Right renal pelvis (tissue), 4 donors: ENCODE measurements at regions not wholly inside any gene's neighbourhood (a gene's known extent, or its start where the extent isn't known, plus 50 kb on each side); places are given as distances from the start of the nearest gene placed in this dataset.
"Not testable (repeated sequence)": the region's sequence is repeated elsewhere in the genome, so short reads cannot be mapped to it uniquely, and the experiment has no call there.

Experiments used
- DNase-seq, 4 donors: peaks; one replicate each; pipeline ENCODE4 v3.0.0-alpha.2; 2013; ENCODE audit warnings: low read depth in 4 of 4, low spot score in 3 of 4, missing footprints in 1 of 4

DNA sequence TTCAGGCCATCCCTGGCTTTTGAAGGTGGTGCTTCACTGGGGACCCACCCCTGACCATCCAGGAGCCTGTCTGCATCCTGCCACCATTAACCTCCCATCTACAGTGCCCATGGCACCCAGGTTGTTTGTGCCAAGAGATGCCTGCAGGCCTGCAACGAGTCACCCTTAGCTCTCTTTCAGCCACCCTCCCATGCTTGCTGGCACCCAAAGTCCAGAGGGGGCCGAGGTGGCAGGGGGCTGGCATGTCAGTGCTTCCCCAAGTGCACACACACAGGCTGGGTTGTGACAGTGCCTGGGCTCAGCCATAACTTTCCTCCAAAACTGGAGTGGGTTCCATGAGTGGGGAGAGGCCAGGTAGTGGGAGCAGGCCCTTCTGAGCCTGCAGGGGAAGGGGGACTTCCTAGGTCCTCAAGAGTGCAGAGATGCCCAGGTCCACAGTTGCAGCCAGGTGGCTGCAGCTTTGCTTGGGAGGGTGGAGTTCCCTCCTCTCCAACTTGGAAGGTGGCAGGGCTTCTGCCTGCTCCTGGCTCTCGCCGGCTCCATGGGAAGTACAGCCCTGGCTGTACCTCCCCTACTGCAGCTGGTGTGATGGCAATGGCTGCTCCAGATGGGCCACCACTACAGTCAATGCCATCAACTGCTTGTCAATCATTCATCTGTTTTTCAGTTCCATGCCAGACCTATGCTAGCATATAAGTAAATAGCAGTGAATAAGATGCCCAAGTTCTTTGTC, 235.9 kb upstream of the GIMD1 start:
- no peak for DNase-seq

DNA sequence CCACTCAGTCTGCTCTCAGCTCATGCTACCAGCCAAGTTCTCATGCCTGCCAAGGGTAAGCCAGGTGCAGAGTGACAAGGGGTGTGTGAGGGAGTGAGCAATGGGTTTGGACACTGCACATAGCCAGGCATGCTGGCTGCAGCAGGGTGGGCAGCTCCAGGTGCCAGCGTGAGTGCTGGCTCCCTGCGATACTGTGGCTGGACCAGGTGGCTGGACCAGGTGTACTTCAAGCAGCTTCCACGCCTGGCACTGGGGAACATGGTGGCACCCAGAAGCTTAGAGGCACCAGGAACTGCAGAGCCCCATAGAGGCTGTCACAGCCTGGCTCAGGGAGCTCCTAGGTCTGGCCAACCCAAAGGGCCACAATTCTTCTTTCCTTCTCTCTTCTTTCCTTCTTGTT, 234.9 kb upstream of the GIMD1 start:
- no peak for DNase-seq

DNA sequence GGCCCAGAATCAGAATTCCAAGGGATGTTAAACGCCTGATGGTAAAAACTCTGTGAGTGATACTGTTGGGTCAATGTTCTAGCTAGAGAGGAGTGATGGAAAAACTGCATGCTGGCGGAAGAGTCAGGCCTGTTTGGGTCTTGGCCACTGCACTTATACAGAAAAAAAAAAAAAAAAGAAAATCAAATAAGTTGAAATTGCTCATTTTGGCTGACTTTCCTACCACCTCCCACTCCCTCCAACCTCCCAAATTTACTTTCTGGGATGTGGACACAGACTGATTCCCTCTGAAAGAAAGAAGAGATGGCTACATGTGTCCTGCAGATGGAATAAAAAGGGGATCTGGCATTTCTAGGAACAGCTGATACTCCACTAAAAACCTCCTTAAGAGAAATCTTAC, 234.1 kb upstream of the GIMD1 start:
- no peak for DNase-seq

DNA sequence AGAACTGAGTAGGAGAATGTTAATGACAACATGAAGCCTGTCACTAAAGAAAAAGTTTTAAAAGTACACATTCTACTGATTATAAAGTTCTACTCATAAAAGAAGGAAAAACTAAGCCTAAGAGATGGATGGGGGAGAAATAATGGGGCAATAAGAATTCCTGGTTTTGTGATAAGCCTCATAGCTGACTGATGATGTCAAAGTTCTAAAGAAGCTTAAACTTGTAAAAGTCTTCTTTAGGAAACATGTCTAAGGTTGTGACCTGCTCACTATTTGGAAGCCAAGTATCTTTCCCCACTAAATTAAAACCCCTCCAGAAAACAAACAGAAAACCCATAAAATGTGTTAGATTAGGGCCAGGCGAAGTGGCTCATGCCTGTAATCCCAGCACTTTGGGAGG, 232.9 kb upstream of the GIMD1 start:
- DNase-seq = no peak

DNA sequence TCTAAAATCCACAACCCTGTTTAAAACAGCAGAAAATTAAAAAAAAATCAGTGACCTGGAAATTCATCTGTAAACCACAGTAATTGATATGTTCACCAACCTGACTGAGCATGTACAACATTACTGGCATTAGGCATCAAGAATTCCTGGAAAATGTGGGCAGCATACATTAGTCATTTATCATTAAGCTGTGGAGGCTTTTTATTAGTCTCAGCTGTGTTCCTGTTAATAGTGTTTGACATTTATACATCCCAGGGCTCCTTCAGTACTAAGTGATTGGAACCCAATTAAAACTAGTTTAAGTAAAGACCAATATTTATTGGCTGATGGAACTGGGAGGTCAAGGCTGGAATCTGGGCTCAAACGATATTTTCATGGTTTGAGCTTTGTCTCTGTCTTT, 227.3 kb upstream of the GIMD1 start:
- no peak for DNase-seq

DNA sequence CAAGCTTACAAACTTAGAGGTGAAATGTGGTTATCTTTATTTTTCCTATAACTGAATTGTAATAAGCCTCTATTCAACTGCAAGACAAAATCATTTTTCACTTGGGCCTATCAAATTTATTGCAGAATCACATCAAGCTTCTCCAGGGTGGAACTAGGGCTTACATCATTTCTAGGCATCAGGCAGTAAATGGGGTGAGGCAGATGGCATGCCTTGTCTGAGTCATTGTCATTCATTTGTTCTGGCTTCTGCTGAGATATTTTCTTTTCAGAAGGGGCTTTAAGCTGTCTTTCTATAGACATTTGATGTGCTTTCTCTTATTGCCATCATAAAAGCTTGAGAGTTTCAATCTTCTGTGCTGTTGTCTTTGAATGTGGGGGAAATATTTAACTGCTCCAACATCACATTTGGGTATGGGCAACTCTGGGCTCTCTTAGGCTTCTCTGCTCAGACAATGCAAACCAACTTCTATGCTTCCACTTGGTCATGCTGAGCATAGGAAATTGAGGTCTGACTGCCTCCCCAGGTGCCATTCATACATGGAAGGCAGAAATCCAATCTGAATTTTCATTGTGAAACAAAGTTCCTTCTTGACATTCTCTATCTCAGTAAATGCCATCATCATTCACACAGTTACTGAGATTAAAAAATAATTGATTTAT, 225.8 kb upstream of the GIMD1 start:
- no peak for DNase-seq

DNA sequence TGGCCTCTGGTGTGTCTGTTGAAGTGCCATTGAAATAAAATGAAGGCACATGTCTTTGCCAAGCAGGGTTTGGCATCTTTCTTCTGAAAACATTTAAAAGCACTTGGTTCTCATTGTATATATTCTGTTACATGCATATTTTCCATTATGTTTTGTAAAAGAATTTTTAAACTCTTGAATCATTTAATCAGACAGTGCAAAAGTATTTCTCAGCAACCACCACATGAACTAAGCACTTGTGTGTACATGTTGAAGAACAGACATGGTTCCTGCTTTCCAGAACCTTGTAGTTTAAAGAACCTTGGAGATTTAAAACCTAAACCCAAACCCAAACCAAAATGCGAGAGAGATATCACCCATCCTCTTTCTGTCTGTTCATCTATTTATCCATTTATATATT, 220.3 kb upstream of the GIMD1 start:
- DNase-seq = no peak

DNA sequence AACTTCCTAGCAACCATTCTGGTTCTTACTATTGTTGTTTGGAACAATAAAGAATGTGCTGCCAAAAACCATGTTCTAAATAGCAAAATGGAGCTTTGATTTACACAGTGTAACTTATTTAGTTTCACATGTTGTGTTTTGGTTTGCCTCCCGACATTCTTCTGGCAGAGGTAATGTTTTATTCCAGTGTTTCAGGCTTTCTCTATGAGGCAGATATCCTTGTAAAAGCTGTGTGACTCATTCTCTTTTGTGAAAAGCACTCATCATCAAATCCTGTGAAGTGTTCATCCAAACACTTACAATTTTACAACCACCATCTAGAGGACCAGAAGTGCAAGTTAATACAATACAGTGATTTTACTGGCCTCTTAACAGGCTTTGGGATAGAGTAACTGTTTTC, 219.0 kb upstream of the GIMD1 start:
- DNase-seq = no peak

DNA sequence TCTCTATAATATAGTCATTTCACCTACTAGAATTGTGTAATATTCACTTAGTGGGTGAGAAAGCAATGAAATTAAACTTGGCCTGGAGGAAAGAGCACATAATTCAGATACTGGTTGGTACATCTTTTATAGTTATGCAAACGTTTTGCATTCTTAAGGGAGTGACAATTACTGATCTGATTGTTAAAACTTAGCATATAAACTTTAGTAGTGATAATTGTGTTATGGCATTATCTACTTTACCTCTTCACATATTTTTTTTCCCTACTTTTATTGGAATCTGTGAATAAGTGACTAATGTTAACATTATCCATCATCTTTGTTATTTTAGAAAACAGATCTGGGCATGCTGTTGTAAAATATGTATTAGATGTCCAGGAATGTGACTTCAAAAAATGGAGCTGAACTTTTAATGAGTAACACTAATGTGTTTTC, 217.4 kb upstream of the GIMD1 start:
- no peak for DNase-seq

DNA sequence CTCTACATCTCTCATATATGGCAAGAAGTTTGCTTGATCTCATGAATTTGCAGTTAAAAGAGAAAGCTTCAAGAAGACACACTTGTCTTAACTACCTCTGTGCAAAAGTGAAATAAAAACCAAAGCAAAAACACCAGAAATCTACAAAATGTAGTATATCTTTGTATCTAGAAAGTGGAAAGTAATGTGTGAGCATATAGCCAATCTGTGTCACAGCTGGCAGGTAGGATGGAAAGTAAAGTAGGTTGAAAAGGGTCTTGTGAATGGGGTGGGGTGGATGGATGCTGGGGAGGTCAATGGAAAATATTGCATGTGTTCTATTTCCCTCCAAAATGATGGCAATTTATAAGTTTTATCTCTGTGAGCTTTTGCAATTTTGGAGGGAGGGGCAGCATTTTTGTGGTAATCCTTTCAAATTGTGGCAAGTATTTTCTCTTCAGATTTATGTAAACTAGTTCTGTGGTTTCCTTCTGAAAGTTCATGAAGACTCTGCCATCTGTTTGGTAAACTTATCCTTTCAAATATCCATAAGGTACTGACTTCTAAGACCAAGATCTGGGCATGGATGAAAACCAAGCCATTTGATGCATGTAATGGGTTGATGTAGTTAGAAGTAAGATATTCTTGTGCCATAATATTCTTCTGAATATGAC, 215.9 kb upstream of the GIMD1 start:
- no peak for DNase-seq

DNA sequence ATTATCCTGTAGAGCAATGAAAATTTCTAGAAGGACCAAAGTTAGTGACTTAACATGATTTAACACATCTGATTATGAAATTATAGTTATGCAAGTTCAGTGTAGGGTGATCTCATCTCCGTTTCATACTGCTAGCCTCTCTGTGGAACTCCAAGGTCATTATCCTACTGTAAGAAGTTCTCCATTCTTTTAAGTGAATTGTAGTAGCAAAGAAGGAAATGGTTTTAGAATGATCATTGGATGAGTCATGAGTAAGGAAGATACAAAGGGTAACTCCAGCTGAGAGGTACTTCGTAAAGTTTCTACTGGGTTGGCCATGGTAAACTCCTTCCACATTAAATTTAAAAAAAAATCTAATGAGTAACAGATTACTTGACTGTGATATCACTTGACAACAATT, 215.0 kb upstream of the GIMD1 start:
- no peak for DNase-seq

DNA sequence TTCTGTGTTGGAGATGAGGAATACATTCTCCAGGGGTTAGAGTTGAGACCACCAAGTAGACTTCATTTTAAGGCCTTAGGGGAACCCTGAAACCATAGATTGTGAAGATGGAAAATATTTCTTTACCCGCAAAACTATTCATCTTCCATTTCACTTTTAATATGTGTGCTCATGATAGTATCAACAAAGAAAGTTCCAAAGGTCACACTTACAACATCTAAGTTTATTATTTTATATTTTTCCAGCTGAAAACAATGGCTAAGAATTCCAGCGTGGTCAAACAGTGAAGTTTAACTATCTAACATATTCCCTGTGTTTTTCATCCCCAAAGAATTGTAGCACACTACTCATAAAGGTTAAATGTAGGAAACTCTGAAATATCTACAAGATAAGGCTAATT, 214.5 kb upstream of the GIMD1 start:
- DNase-seq = no peak

DNA sequence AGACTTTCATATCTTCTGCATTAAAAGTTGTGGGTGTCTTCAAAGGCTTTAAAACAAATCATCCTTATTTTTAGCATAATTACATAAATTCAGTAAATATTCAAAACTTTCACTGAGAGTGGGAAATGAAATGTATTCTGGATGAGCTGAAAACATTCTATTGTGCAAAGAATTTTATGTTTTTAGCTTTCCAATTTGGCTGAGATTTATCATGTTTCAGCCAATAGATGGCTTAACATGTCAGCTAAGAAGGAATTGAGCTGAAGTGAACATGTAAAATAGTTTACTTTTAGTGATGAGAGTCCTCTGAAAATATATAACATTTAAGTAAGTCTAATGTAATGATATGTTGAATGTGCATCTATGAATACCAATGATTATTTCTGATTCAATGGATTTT, 213.5 kb upstream of the GIMD1 start:
- DNase-seq = no peak

DNA sequence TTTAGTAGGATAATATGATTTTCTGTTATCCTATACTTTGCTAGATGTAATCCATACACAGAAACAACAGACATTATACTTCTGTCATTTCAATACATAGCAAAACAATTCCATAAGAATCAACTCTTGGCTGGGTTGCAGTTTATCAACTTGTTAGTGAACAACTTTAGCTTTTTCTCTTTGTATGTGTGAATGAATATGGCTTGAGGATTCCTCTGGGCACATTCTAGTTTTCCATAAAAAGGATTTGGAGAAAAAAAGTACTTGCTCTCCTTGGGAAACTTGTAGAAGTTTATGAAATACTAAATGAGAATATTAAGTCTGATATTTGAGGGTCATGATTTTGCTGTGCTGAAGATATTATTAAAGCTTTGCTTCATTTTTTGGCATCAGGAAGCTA, 210.7 kb upstream of the GIMD1 start:
- no peak for DNase-seq

DNA sequence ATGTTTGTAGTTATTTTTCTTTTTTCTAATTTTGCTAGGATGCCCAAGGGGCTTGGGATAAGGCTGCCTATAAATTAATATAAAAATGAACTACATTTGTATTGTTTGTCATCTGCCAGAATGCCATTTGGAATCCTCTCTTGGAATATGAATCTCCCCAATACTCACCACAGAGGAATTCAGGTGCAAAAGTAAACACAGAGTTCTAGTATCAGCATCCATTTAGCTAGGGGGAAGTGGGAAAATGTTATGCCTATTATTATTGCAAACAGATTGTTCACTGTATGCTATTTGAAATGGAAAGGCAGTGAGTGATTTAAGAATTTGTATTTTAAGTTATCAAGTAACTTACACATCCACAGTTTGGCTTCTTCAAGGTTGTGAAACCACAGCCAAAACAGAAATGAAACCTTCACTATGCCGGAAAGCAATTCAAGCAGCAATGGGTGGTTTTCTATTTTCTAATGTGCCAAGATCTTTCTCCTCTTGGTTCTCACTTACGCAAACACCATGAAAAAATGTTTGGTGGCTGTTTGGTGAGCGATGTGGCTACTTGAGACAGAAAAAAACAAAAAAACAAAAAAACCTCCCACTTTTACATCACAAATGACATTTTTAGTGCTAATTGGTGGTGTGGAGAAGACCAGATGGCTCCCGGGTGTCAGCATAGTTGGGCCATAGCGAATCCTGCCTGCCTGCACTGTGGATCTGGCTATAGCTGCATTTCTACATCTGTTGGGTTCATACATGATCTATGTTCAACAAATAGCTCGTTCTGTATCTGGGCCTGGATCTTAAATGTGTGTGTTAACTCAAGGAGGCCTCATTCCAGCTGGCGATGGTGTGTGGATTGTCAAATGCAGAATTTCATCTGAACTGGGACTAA, 200.8 kb upstream of the GIMD1 start:
- no peak for DNase-seq

DNA sequence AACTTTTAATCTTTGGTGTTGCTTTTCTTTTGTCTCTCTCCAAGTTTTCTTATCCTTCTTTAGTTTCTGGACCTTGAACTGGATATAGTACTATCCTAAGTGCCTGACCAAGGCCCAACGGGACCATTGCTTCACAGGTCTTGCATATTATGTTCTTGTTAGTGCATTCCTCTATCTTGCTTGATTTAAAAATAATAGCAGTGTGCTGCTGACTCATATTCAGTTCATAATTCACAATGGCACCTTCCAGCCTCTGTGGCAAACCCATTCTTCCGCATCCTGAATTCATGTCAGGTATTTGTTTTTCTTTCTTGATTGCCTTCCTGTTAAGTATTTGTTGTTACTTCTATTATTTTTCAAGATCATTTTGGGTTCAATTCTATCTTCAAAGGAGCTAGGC, 197.1 kb upstream of the GIMD1 start:
- no peak for DNase-seq

DNA sequence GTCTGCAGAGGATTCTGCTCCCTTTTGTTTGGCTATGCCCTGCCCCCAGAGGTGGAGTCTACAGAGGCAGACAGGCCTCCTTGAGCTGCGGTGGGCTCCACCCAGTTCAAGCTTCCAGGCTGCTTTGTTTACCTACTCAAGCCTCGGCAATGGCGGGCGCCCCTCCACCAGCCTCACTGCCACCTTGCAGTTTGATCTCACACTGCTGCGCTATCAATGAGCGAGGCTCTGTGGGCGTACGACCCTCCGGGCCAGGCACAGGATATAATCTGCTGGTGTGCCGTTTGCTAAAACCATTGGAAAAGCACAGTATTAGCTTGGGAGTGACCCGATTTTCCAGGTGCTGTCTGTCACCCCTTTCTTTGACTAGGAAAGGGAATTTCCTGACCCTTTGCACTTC, 195.1 kb upstream of the GIMD1 start:
- DNase-seq = not testable (repeated sequence)

DNA sequence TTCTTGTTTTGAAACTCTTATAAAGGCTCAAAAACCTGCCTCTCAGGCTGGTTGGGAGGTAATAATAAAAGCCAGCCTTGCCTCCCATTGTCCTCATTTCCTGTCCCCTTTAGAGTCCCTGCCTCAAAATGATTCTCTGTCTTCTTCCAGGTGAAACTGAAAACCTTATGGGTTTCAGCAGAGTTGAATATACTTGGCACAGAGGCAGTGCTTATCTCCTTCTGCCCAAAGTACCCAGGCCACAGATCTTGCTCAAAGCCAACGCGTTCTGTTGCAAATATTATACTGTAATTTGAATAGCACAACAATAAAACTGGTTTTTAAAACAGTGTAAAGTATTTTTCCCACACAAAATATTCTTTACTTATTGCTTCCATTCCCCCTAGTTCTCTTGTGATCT, 183.1 kb upstream of the GIMD1 start:
- no peak for DNase-seq

DNA sequence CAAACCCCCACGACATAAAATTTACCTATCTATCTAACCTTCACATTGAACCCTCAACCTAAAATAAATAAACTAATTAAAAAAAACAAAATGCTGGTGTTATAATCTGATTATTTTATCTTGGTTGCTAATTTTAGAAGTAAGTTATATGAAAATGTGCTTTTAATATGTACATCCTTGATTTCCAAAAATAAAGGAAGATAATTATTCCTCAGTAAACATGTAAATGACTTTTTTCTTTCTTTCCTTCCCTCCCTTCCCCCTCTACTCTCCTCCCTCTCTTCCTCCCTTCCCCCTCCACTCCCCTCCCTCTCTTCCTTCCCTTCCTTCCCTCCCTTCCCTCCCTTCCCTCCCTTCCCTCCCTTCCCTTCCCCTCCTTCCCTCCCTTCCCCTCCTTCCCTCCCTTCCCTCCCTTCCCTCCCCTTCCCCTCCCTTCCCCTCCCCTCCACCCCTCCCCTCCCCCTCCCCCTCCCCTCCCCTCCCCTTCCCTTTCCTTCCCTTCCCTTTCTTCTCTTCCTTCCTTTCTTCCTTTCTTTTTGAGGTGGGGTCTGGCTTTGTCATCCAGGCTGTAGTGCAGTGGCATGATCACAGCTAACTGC, 180.0 kb upstream of the GIMD1 start:
- DNase-seq = no peak

DNA sequence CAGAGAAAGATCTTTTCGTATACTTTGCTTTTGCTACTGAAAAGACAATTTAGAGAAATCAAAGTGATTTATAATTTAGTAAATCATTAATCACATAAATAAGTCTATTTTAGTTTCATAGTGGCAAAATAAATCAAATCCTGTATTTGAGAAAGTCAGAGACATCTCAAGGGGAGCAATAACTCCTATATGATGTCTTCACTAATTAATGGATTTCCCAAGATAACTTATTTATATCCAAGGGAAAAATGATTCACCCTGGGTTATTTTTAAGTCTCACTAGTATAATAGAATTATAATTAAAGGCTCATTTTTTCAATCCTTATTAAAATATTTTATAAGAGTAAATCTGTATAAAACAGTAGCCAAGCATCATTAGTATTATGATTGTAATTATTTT, 177.8 kb upstream of the GIMD1 start:
- no peak for DNase-seq

DNA sequence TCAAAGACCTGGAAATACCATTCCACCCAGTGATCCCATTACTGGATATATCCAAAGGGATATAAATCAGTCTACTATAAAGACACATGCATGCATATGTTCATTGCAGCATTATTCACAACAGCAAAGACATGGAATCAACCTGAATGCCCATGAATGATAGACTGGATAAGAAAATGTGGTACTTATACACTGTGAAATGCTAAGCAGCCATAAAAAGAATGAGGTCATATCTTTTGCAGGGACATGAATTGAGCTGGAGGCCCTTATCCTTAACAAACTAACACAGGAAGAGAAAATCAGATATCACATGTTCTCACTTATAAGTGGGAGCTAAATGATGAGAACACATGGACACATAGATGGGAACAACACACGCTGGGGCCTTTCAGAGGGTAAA, 174.0 kb upstream of the GIMD1 start:
- not testable (repeated sequence) for DNase-seq
